Fibroblast of lung (primary cell): ENCODE measurements at regions not wholly inside any gene's neighbourhood (a gene's known extent, or its start where the extent isn't known, plus 50 kb on each side); places are given as distances from the start of the nearest gene placed in this dataset.

ENCODE experiments used
- EZH2 ChIP-seq: IDR thresholded peaks from 2 replicates; pipeline ENCODE4 v1.5.1; 2012; ENCODE audit warnings: low read length, control low read depth, mild to moderate bottlenecking; ENCODE audit errors: missing control alignments
- TF ChIP-seq, protein P1 (sequence below), 2 donors: IDR thresholded peaks in 1 of 2; conservative IDR thresholded peaks in 1 of 2; 1 replicate in 1 of 2; 2 replicates in 1 of 2; pipeline ENCODE4 v1.5.1; 2011 to 2012; ENCODE audit warnings: low read length in 2 of 2, control low read depth in 1 of 2, inconsistent platforms in 1 of 2, low read depth in 1 of 2, mild to moderate bottlenecking in 1 of 2

DNA sequence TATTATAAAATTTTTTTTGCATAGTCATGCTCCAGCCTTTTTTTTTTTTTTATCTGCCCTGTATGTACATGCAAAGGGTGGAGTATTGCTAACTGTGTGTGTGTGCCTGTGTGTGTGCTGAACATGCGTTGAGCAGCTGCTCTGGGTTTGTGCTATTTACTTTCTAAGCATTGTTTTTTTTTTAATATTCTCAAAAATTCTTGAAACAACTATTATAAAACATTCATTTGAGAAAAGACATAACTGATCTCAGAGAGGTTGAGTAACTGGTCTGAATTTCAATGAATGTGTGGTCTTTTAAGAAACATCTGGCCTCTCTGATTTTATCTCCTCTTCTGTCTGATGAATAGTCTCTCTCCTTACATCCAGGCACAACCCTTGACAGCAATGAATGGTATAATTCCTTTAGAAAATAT, 366.0 kb upstream of the SLC14A2 start:
- TF ChIP-seq, protein P1, sequence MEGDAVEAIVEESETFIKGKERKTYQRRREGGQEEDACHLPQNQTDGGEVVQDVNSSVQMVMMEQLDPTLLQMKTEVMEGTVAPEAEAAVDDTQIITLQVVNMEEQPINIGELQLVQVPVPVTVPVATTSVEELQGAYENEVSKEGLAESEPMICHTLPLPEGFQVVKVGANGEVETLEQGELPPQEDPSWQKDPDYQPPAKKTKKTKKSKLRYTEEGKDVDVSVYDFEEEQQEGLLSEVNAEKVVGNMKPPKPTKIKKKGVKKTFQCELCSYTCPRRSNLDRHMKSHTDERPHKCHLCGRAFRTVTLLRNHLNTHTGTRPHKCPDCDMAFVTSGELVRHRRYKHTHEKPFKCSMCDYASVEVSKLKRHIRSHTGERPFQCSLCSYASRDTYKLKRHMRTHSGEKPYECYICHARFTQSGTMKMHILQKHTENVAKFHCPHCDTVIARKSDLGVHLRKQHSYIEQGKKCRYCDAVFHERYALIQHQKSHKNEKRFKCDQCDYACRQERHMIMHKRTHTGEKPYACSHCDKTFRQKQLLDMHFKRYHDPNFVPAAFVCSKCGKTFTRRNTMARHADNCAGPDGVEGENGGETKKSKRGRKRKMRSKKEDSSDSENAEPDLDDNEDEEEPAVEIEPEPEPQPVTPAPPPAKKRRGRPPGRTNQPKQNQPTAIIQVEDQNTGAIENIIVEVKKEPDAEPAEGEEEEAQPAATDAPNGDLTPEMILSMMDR (conservative IDR thresholded peaks at IDR 0.05 in 1 of 2, IDR thresholded peaks at IDR 0.05 in 1 of 2; ENCODE audit: low read depth in 1 of 2, low read length in 2 of 2) = no peak
- no peak for TF ChIP-seq EZH2
